COLO668 (cell line): ENCODE measurements at regions not wholly inside any gene's neighbourhood (a gene's known extent, or its start where the extent isn't known, plus 50 kb on each side); places are given as distances from the start of the nearest gene placed in this dataset.
"Not testable (repeated sequence)": the region's sequence is repeated elsewhere in the genome, so short reads cannot be mapped to it uniquely, and the experiment has no call there.

ENCODE experiments used
- DNase-seq: peaks from one replicate; lab custom pipeline; 2025; ENCODE audit not compliant: unreplicated experiment; lab: John Stamatoyannopoulos, UW

- DNase-seq = no peak
Measured at GRCh38 chr6:166703149-166703710, 76.2 kb upstream of the RPS6KA2 start.

GRCh38 chr6:166701424-166701823 is 74.4 kb upstream of the RPS6KA2 start:
- DNase-seq = not testable (repeated sequence)

GRCh38 chr6:166700871-166701270 is 73.8 kb upstream of the RPS6KA2 start:
- not testable (repeated sequence) for DNase-seq

GRCh38 chr6:166697113-166697512 is 70.1 kb upstream of the RPS6KA2 start:
- no peak for DNase-seq

GRCh38 chr6:166693880-166694279 is 66.8 kb upstream of the RPS6KA2 start:
- DNase-seq = no peak

GRCh38 chr6:166692723-166693302 is 65.8 kb upstream of the RPS6KA2 start:
- no peak for DNase-seq

GRCh38 chr6:166691746-166692145 is 64.7 kb upstream of the RPS6KA2 start:
- no peak for DNase-seq

- no peak for DNase-seq
Measured at GRCh38 chr6:166691199-166691598, 64.1 kb upstream of the RPS6KA2 start.

GRCh38 chr6:166689687-166690086 is 62.6 kb upstream of the RPS6KA2 start:
- DNase-seq = no peak

- DNase-seq = no peak
Measured at GRCh38 chr6:166688901-166689300, 61.9 kb upstream of the RPS6KA2 start.

- no peak for DNase-seq
Measured at GRCh38 chr6:166687879-166688205, 60.8 kb upstream of the RPS6KA2 start.

GRCh38 chr6:166687070-166687878 is 60.2 kb upstream of the RPS6KA2 start:
- peak; percentile 3 for DNase-seq

- DNase-seq = no peak
Measured at GRCh38 chr6:166686317-166686716, 59.3 kb upstream of the RPS6KA2 start.

- DNase-seq = no peak
Measured at GRCh38 chr6:166684866-166685265, 57.8 kb upstream of the RPS6KA2 start.

- no peak for DNase-seq
Measured at GRCh38 chr6:166684170-166684569, 57.1 kb upstream of the RPS6KA2 start.

GRCh38 chr6:166683477-166683876 is 56.4 kb upstream of the RPS6KA2 start:
- no peak for DNase-seq

GRCh38 chr6:166679566-166679965 is 52.5 kb upstream of the RPS6KA2 start:
- no peak for DNase-seq

GRCh38 chr6:166678426-166678825 is 51.4 kb upstream of the RPS6KA2 start:
- no peak for DNase-seq

GRCh38 chr6:166677941-166678340 is 50.9 kb upstream of the RPS6KA2 start:
- DNase-seq = no peak
